Omental fat pad (tissue), 3 donors: ENCODE measurements at regions not wholly inside any gene's neighbourhood (a gene's known extent, or its start where the extent isn't known, plus 50 kb on each side); places are given as distances from the start of the nearest gene placed in this dataset.

Experiments
- ATAC-seq: fragments of 150-250 bp; one replicate; pipeline ENCODE4 v1.9.1; 2016; ENCODE audit warnings: mild to moderate bottlenecking, moderate library complexity; ENCODE audit not compliant: low FRiP score
- DNase-seq: peaks from one replicate; pipeline ENCODE4 v3.0.0-alpha.2; 2019; ENCODE audit warnings: low spot score
- CTCF ChIP-seq, 3 donors: fragments of 450-650 bp; IDR thresholded peaks; one replicate each; pipeline ENCODE4 v1.5.1; 2016 to 2017; ENCODE audit warnings: antibody characterized with exemption in 3 of 3, mild to moderate bottlenecking in 3 of 3, moderate library complexity in 2 of 3

DNA sequence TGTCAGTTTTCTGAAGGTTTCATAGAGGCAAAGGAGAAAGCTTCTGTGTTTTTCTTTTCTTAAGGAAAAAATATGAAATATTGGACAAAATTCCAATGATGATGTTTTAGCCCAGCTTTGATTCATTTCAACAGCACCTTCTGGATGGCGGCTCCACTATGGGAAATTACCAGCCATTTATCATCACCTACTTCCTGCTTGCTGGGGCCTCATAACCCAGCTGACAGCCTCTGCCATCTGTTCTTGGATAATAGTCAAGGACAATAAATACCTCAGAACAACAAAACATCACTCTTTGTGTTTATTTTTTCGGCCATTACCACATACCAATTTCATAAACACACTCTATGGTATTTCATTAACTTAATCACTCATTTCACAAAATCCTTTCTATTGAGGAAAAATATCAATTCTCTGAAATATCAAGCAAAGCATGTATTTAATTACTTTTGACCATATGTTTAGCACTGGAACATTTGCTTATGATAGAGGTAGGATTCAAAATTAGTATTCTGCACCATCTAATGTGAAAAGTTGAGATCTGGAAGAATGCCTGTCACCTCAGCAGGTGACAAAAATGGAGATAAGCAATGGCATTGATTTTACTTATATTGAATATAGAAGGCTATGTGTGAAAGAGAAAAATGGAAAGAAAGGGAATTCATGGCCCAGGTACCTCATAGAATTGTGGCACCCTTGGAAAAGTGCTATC is 629.7 kb downstream of the LIG4 start:
- ATAC-seq, result no peak
- no peak for DNase-seq
- TF ChIP-seq CTCF (IDR thresholded peaks at IDR 0.05), result no peak

- no peak for TF ChIP-seq CTCF (IDR thresholded peaks at IDR 0.05)
- no peak for ATAC-seq
Measured at GRCh38 chr13:107582171-107582570, 633.2 kb downstream of the LIG4 start.

DNA sequence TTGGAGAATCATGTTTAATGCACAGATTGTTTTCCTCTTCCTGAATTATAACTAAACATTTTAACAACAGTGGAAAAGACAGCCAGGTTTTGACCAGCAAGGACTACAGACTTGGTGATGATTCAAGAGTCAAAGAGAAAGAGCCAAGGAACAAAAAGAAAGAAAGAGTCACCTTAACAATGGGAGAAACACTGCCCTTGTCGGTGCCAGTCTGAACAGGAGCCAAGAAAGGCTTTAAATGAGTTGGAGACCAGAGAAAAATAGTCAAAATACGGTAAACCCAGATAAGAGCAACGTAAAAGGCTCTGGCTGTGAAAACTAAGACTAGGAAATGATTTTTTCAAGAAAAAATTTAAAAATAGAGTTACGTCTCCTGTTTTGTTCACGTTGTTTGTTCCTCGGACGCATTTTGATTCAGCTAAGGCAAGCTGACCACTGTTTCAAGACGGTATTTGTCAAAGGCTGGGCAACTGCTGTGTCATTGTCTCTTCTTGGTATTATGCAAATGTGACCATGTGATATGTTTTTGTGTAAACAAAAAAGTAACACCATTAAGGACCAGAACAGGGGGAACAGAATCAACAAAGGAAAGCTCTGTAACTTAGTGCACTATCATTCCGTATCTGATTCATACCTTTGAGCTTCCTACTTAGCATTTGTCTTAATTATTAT is 634.5 kb downstream of the LIG4 start:
- ATAC-seq (no peak), DNase-seq (no peak)
- TF ChIP-seq CTCF (IDR thresholded peaks at IDR 0.05), result no peak

More at GRCh38 chr13:107582171-107582570, 633.2 kb downstream of the LIG4 start:
- DNase-seq, result no peak

- ATAC-seq, result no peak
- no peak for DNase-seq
- TF ChIP-seq CTCF (IDR thresholded peaks at IDR 0.05), result no peak
Measured at GRCh38 chr13:107576430-107576829, 638.9 kb downstream of the LIG4 start.

DNA sequence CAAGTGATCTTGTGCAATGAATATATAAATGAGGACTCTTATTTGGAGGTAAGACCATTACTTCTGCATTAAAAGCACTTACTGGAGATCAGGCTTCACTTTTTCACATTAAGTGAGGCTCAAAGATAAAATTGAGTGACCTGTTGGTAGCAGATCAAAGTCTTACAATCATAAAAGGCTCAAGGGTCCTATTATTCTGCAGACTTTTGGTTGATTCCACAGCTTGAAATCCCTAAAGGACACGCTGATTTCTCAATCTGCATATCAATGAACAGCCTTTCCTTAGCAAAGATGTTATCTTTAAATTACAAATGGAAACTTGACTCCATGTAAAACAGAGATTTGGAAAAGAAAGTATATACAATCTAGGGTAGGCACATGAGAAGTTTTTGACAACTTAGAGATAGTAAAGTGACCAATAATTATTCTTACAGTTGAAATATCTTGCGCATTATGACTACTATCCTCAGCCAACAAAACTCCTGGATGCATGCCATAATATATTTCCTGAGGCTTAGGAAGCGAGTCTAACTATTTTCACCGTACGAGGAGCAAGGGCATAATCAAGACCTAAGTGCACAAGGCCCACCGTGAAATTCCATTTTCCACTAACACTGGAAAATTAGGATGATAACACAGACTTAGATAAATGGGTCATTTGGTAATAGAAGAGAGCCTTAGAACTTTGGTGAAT is 640.7 kb downstream of the LIG4 start:
- no peak for ATAC-seq
- TF ChIP-seq CTCF (IDR thresholded peaks at IDR 0.05), result no peak
- no peak for DNase-seq

DNA sequence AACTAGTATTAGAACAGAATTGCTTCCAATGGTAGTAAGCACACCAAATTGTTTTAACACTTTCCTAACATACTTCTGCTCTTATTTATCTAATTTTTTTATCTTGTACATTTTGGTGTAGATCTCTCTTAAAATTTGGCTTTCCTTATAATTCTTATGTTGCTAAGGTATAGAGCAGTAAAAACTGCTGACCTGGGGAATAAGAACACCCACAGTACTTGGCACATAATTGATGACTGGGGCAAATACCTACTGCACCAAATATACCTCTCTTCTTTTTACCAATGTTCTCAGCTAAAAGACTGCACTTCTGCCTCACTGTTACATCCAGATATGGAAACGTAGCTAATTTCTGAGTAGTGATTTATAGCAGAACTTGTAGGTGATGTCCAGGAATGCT is 642.2 kb downstream of the LIG4 start:
- ATAC-seq (no peak), DNase-seq (no peak)
- no peak for TF ChIP-seq CTCF (IDR thresholded peaks at IDR 0.05)
